ENCODE measurements at regions not wholly inside any gene's neighbourhood (a gene's known extent, or its start where the extent isn't known, plus 50 kb on each side); places are given as distances from the start of the nearest gene placed in this dataset.
A peak's percentile ranks its signal among the peaks of the same experiment; 100 is the strongest.

DNA sequence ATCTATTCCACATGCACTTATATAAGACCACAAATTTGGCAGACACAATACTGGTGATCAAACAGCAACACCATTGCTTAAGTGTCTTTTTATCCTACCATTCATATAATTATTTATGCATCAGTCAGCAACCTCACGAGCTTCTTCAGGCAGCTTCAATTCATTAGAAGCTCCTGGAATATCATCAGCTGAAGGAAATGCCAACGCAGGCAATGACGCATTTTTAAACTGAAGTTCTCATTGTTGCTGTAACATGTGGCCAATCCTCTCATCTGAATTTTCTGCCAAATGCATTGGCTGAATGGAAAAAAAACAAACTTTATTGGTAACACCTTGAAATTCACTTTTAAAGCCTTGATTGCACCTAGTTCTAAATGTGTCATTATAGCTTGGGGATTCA lies 376.4 kb upstream of the RGMB start:
- WGBS (ENCODE audit: low lambda C conversion rate, missing lambda C conversion rate): 90% methylated on average over 3 of the region's 3 CpGs
- Histone ChIP-seq H3K4me2 (no peak overlapping the region), H3K4me3 (no peak overlapping the region), H3K36me3 (replicated peaks; ENCODE audit: insufficient read depth, low read depth) (no peaks in the 10 kb centered on the region), H2AFZ (no peak overlapping the region), H4K20me1 (ENCODE audit: insufficient read depth, poor library complexity, severe bottlenecking) (no peaks in the 10 kb centered on the region), H3K27me3 (no peaks in the 10 kb centered on the region), H3K9me3 (ENCODE audit: low read depth) (no peaks in the 10 kb centered on the region), H3K4me1 (ENCODE audit: insufficient read depth) (no peaks in the 10 kb centered on the region), H3K79me2 (no peaks in the 10 kb centered on the region), H3K9me2 (replicated peaks; ENCODE audit: insufficient read depth) (no peaks in the 10 kb centered on the region), H3K27ac (no peak overlapping the region)
- DNase-seq (ENCODE audit: low spot score): no peak
- TF ChIP-seq, protein P1, sequence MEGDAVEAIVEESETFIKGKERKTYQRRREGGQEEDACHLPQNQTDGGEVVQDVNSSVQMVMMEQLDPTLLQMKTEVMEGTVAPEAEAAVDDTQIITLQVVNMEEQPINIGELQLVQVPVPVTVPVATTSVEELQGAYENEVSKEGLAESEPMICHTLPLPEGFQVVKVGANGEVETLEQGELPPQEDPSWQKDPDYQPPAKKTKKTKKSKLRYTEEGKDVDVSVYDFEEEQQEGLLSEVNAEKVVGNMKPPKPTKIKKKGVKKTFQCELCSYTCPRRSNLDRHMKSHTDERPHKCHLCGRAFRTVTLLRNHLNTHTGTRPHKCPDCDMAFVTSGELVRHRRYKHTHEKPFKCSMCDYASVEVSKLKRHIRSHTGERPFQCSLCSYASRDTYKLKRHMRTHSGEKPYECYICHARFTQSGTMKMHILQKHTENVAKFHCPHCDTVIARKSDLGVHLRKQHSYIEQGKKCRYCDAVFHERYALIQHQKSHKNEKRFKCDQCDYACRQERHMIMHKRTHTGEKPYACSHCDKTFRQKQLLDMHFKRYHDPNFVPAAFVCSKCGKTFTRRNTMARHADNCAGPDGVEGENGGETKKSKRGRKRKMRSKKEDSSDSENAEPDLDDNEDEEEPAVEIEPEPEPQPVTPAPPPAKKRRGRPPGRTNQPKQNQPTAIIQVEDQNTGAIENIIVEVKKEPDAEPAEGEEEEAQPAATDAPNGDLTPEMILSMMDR (IDR thresholded peaks at IDR 0.05; ENCODE audit: poor library complexity): no peak
- TF ChIP-seq EZH2phosphoT487 (IDR thresholded peaks at IDR 0.05; ENCODE audit: low read depth, severe bottlenecking, unreplicated experiment) (no peak), EZH2 (IDR thresholded peaks at IDR 0.05; ENCODE audit: borderline replicate concordance) (no peak)

DNA sequence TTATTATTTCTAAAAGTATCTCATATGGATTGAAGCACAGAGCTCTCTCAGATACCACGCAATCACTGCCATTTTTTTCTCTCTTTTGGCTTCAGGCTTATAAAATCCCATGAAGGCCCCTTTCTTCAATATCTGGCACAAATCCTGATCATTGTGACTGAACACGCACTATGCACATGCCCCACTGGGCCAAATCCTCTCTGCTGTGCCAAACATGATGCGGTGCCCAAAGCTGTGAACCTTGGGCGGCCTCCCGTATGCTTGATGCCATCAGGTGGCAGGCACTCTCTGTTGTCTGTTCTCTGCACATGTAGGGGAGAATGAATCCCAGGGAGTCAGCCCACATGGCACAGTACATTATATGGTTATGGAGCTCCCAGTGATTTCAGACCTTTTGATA lies 375.0 kb upstream of the RGMB start:
- Histone ChIP-seq H3K9me3 (ENCODE audit: low read depth) (no peaks in the 10 kb centered on the region), H2AFZ (no peak overlapping the region), H3K9me2 (replicated peaks; ENCODE audit: insufficient read depth) (no peaks in the 10 kb centered on the region), H3K4me3 (no peak overlapping the region), H3K4me2 (no peak overlapping the region), H3K79me2 (no peaks in the 10 kb centered on the region), H3K36me3 (replicated peaks; ENCODE audit: insufficient read depth, low read depth) (no peaks in the 10 kb centered on the region), H3K27me3 (no peaks in the 10 kb centered on the region), H3K4me1 (ENCODE audit: insufficient read depth) (no peaks in the 10 kb centered on the region), H3K27ac (no peak overlapping the region), H4K20me1 (ENCODE audit: insufficient read depth, poor library complexity, severe bottlenecking) (no peaks in the 10 kb centered on the region)
- WGBS (ENCODE audit: low lambda C conversion rate, missing lambda C conversion rate): 97% methylated on average over 5 of the region's 5 CpGs
- DNase-seq (ENCODE audit: low spot score): no peak
- TF ChIP-seq EZH2phosphoT487 (IDR thresholded peaks at IDR 0.05; ENCODE audit: low read depth, severe bottlenecking, unreplicated experiment) (no peak), EZH2 (IDR thresholded peaks at IDR 0.05; ENCODE audit: borderline replicate concordance) (no peak)
- TF ChIP-seq, protein P1 (IDR thresholded peaks at IDR 0.05; ENCODE audit: poor library complexity): no peak

DNA sequence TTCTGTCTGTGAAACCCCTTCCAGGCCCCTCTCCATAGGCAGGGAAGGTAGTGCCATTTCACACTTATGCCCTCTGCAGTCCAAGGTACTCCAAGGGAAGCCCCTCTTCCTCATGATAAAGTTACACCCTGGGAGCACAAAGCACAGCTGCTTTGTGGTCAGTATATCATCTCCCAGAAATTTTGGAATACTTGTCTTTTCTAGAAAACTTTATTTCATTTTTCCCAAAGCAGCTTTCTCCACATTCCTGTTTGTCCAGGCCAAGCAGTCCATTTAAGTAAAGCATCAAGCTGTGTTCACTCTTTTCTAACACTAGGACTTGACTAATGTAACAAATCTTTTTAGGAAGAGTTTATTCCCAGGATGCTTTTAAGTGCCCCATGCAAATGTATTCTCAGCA lies 371.8 kb upstream of the RGMB start:
- Histone ChIP-seq H4K20me1 (ENCODE audit: insufficient read depth, poor library complexity, severe bottlenecking) (no peaks in the 10 kb centered on the region), H3K4me3 (no peak overlapping the region), H3K27ac (no peak overlapping the region), H2AFZ (no peak overlapping the region), H3K36me3 (replicated peaks; ENCODE audit: insufficient read depth, low read depth) (no peaks in the 10 kb centered on the region), H3K4me2 (no peak overlapping the region), H3K27me3 (no peaks in the 10 kb centered on the region), H3K9me3 (ENCODE audit: low read depth) (no peaks in the 10 kb centered on the region), H3K9me2 (replicated peaks; ENCODE audit: insufficient read depth) (no peaks in the 10 kb centered on the region), H3K4me1 (ENCODE audit: insufficient read depth) (no peaks in the 10 kb centered on the region), H3K79me2 (no peaks in the 10 kb centered on the region)
- DNase-seq (ENCODE audit: low spot score): no peak
- no peak for TF ChIP-seq EZH2 (IDR thresholded peaks at IDR 0.05; ENCODE audit: borderline replicate concordance)
- TF ChIP-seq EZH2phosphoT487 (IDR thresholded peaks at IDR 0.05; ENCODE audit: low read depth, severe bottlenecking, unreplicated experiment): no peak
- TF ChIP-seq, protein P1 (IDR thresholded peaks at IDR 0.05; ENCODE audit: poor library complexity): no peak

DNA sequence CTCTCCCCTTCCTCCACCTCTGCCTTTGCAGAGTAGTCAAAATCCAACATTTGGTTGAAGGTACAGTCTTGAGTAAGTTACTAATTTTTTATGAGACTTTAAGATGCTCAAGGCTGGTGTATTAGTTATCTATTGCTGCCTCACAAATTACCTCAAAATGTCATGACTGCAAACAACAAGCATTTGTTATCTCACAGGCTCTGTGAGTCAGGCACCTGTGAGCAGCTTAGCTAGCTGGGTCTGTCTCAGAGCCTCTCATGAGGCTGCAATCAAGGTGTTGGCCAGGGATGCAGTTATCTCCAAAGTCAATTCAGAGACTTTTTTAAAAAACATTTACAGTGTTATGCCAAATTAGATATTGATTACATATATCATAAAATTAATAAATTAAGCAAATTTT lies 371.3 kb upstream of the RGMB start:
- H3K9me3 ChIP-seq (ENCODE audit: low read depth): no peaks in the 10 kb centered on the region
- peak; percentile 13 for DNase-seq (ENCODE audit: low spot score)
- H3K79me2 ChIP-seq: no peaks in the 10 kb centered on the region

More for the DNA sequence above, 371.3 kb upstream of the RGMB start:
- Histone ChIP-seq H4K20me1 (ENCODE audit: insufficient read depth, poor library complexity, severe bottlenecking) (no peaks in the 10 kb centered on the region), H3K4me3 (no peak overlapping the region), H3K36me3 (replicated peaks; ENCODE audit: insufficient read depth, low read depth) (no peaks in the 10 kb centered on the region), H3K4me2 (no peak overlapping the region), H3K27ac (no peak overlapping the region), H3K9me2 (replicated peaks; ENCODE audit: insufficient read depth) (no peaks in the 10 kb centered on the region), H3K4me1 (ENCODE audit: insufficient read depth) (no peaks in the 10 kb centered on the region), H2AFZ (no peak overlapping the region), H3K27me3 (no peaks in the 10 kb centered on the region)
- TF ChIP-seq, protein P1 (IDR thresholded peaks at IDR 0.05; ENCODE audit: poor library complexity): no peak
- TF ChIP-seq EZH2 (IDR thresholded peaks at IDR 0.05; ENCODE audit: borderline replicate concordance) (no peak), EZH2phosphoT487 (IDR thresholded peaks at IDR 0.05; ENCODE audit: low read depth, severe bottlenecking, unreplicated experiment) (no peak)
